ENCODE measurements at regions not wholly inside any gene's neighbourhood (a gene's known extent, or its start where the extent isn't known, plus 50 kb on each side); places are given as distances from the start of the nearest gene placed in this dataset.

GRCh38 chr21:41565550-41565949, 57.6 kb upstream of the TMPRSS2 start:
- Histone ChIP-seq H3K9me3 (no peaks in the 10 kb centered on the region), H3K79me2 (ENCODE audit: insufficient read depth) (no peaks in the 10 kb centered on the region), H3K9me2 (no peaks in the 10 kb centered on the region), H3K27me3 (ENCODE audit: insufficient read depth) (peaks cover 7% of the 10 kb centered on the region; the same call in 1 of the 2 replicates), H3K4me2 (no peak overlapping the region), H3K9ac (no peak overlapping the region), H3K27ac (ENCODE audit: low read depth in 2 of 2, low read length in 1 of 2) (no peak overlapping the region), H4K20me1 (ENCODE audit: insufficient read depth) (no peaks in the 10 kb centered on the region), H3K4me3 (ENCODE audit: low read depth in 2 of 2, low read length in 1 of 2) (no peak overlapping the region), H3F3A (replicated peaks; ENCODE audit: insufficient read depth) (no peaks in the 10 kb centered on the region), H3K4me1 (ENCODE audit: control insufficient read depth in 1 of 2, insufficient read depth in 2 of 2, low read depth in 1 of 2, low read length in 1 of 2) (no peaks in the 10 kb centered on the region), H2AFZ (ENCODE audit: low read depth) (no peak overlapping the region), H3K36me3 (replicated peaks in 1 of 2; ENCODE audit: control insufficient read depth in 1 of 2, insufficient read depth in 2 of 2, low read length in 1 of 2) (no peaks in the 10 kb centered on the region)
- CTCF ChIA-PET: interaction anchor here (0.7 to 1.8 kb wide), 4 partner anchors 23 to 105 kb away, joined by 3 read pairs; no protein-coding TSS in a partner anchor
- POLR2A ChIA-PET: no interaction called here
- TF ChIP-seq RCOR1 (IDR thresholded peaks at IDR 0.05; ENCODE audit: low read length): no peak
- no peak for TF ChIP-seq TCF12 (IDR thresholded peaks at IDR 0.05)
- no peak for TF ChIP-seq MXI1 (IDR thresholded peaks at IDR 0.05; ENCODE audit: low read depth, low read length)
- no peak for TF ChIP-seq SMC3 (IDR thresholded peaks at IDR 0.05; ENCODE audit: low read depth, low read length)
- DNase-seq: no peak
- 64% methylated on average over 11 of the region's 11 CpGs for WGBS (ENCODE audit: low lambda C conversion rate)

- H3K27me3 ChIP-seq (ENCODE audit: insufficient read depth): peaks cover 7% of the 10 kb centered on the region; the same call in 1 of the 2 replicates
- H3K4me1 ChIP-seq (ENCODE audit: control insufficient read depth in 1 of 2, insufficient read depth in 2 of 2, low read depth in 1 of 2, low read length in 1 of 2): no peaks in the 10 kb centered on the region
- CTCF ChIA-PET: interaction anchor here (0.7 to 1.8 kb wide), 4 partner anchors 23 to 106 kb away, joined by 3 read pairs; no protein-coding TSS in a partner anchor
- POLR2A ChIA-PET: no interaction called here
- no peaks in the 10 kb centered on the region for H3K9me2 ChIP-seq
- TF ChIP-seq ELF1 (IDR thresholded peaks at IDR 0.05) (no peak), TEAD4 (IDR thresholded peaks at IDR 0.05; ENCODE audit: borderline replicate concordance, insufficient read depth) (no peak), GATA2 (CRISPR knock-in tag; IDR thresholded peaks at IDR 0.05) (no peak), RCOR1 (IDR thresholded peaks at IDR 0.05; ENCODE audit: low read length) (no peak), USF1 (IDR thresholded peaks at IDR 0.05; ENCODE audit: borderline replicate concordance, low read depth) (no peak), MXI1 (IDR thresholded peaks at IDR 0.05; ENCODE audit: low read depth, low read length) (no peak), TCF12 (IDR thresholded peaks at IDR 0.05) (no peak), NFIC (IDR thresholded peaks at IDR 0.05; ENCODE audit: borderline replicate concordance) (no peak), MEF2A (IDR thresholded peaks at IDR 0.05; ENCODE audit: borderline replicate concordance, low read depth) (no peak), SMC3 (IDR thresholded peaks at IDR 0.05; ENCODE audit: low read depth, low read length) (no peak), CHD2 (IDR thresholded peaks at IDR 0.05; ENCODE audit: low read length, partially characterized antibody) (no peak), USF2 (IDR thresholded peaks at IDR 0.05; ENCODE audit: borderline replicate concordance, low read depth, low read length) (no peak), JUND (IDR thresholded peaks at IDR 0.05) (no peak)
- H3K9me3 ChIP-seq: no peaks in the 10 kb centered on the region
- no peak for DNase-seq
- no peaks in the 10 kb centered on the region for H3K79me2 ChIP-seq (ENCODE audit: insufficient read depth)
- no peaks in the 10 kb centered on the region for H3F3A ChIP-seq (replicated peaks; ENCODE audit: insufficient read depth)
- H3K27ac ChIP-seq (ENCODE audit: low read depth in 2 of 2, low read length in 1 of 2): no peak overlapping the region
- no peaks in the 10 kb centered on the region for H4K20me1 ChIP-seq (ENCODE audit: insufficient read depth)
- no peaks in the 10 kb centered on the region for H3K36me3 ChIP-seq (replicated peaks in 1 of 2; ENCODE audit: control insufficient read depth in 1 of 2, insufficient read depth in 2 of 2, low read length in 1 of 2)
- WGBS (ENCODE audit: low lambda C conversion rate): 46% methylated on average over 10 of the region's 10 CpGs
- H2AFZ ChIP-seq (ENCODE audit: low read depth): no peak overlapping the region
- no peak overlapping the region for H3K9ac ChIP-seq
- no peak overlapping the region for H3K4me2 ChIP-seq
- H3K4me3 ChIP-seq (ENCODE audit: low read depth in 2 of 2, low read length in 1 of 2): no peak overlapping the region
Observed at GRCh38 chr21:41564871-41565274, 56.9 kb upstream of the TMPRSS2 start.

Measured in SK-N-SH (cell line).